Loucy (cell line): ENCODE measurements at regions not wholly inside any gene's neighbourhood (a gene's known extent, or its start where the extent isn't known, plus 50 kb on each side); places are given as distances from the start of the nearest gene placed in this dataset.

Experiments
- EZH2phosphoT487 ChIP-seq: fragments of 200-600 bp; IDR thresholded peaks from 2 replicates; pipeline ENCODE4 v1.6.1; 2018; ENCODE audit warnings: antibody characterized with exemption, mild to moderate bottlenecking, moderate library complexity, borderline replicate concordance
- TF ChIP-seq, protein P1 (sequence below): fragments of 200-600 bp; sonication (generic); conservative IDR thresholded peaks from 2 replicates; pipeline ENCODE4 v1.5.1; 2014; ENCODE audit warnings: mild to moderate bottlenecking, antibody characterized with exemption, low read length

GRCh38 chr1:234750922-234751627 is 141.1 kb upstream of the IRF2BP2 start:
- TF ChIP-seq, protein P1, sequence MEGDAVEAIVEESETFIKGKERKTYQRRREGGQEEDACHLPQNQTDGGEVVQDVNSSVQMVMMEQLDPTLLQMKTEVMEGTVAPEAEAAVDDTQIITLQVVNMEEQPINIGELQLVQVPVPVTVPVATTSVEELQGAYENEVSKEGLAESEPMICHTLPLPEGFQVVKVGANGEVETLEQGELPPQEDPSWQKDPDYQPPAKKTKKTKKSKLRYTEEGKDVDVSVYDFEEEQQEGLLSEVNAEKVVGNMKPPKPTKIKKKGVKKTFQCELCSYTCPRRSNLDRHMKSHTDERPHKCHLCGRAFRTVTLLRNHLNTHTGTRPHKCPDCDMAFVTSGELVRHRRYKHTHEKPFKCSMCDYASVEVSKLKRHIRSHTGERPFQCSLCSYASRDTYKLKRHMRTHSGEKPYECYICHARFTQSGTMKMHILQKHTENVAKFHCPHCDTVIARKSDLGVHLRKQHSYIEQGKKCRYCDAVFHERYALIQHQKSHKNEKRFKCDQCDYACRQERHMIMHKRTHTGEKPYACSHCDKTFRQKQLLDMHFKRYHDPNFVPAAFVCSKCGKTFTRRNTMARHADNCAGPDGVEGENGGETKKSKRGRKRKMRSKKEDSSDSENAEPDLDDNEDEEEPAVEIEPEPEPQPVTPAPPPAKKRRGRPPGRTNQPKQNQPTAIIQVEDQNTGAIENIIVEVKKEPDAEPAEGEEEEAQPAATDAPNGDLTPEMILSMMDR, result no peak
- no peak for TF ChIP-seq EZH2phosphoT487
